AG04449 (cell line): ENCODE measurements at regions not wholly inside any gene's neighbourhood (a gene's known extent, or its start where the extent isn't known, plus 50 kb on each side); places are given as distances from the start of the nearest gene placed in this dataset.

Source experiments
- CTCF ChIA-PET: fragments of 350-600 bp; formaldehyde crosslinking; extraction: SDS; loops from one replicate; lab custom pipeline; 2021; ENCODE audit warnings: antibody characterized with exemption; lab: Yijun Ruan, JAX
- POLR2A ChIA-PET: fragments of 400-600, 350-600 bp; formaldehyde crosslinking; extraction: SDS; loops from one replicate; lab custom pipeline; 2020; ENCODE audit warnings: antibody characterized with exemption, inconsistent platforms; lab: Yijun Ruan, JAX
- DNase-seq: peaks from one replicate; pipeline ENCODE4 v3.0.0-alpha.2; 2010; ENCODE audit warnings: low read depth, low spot score
- H3K4me3 ChIP-seq: 2 replicates; pipeline ENCODE4 v1.5.1; 2011; ENCODE audit warnings: low read depth, mild to moderate bottlenecking, control low read depth, low read length
- TF ChIP-seq, protein P1 (sequence below): IDR thresholded peaks from one replicate; pipeline ENCODE4 v1.5.1; 2011; ENCODE audit warnings: mild to moderate bottlenecking, moderate library complexity, low read length, control low read depth, inconsistent platforms; ENCODE audit not compliant: insufficient read depth; ENCODE audit errors: missing control alignments

DNA sequence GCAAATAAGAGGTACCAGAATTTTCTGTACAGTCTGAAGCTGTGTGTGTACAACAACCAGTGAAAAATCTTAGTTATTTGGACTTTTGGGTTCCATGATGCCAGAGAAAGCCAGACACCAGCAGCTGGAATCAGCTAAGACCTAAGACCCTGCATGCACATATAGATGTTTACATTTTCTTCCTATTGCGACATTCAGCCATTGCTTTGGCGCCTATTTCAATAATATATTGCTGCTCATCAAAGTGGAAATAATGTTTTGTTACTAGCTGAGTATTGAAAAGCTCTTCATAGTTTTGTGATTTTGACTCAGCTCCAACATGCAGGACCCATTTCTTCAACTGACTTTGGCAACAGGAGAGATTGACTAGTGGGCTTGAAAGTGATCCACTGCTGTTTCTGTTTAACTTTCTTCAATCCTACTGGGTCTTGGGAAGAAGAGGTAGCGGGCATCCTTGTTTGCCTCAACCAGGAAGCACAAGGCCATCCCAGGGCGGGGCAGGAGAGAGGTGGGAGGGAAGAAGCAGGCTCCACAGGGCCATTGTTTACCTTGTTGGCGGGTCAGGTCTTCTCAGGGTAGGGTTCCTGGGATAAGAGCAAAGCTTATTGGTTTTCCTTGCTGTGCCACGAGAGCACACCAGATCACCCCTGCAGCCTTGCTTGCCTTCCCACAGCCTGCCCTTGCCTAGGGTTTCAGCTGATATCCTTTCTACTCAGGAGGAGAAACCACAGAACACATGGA is 101.3 kb upstream of the ESR1 start:
- no peak for DNase-seq
- ChIA-PET CTCF (no interaction called here), POLR2A (no interaction called here)
- TF ChIP-seq, protein P1, sequence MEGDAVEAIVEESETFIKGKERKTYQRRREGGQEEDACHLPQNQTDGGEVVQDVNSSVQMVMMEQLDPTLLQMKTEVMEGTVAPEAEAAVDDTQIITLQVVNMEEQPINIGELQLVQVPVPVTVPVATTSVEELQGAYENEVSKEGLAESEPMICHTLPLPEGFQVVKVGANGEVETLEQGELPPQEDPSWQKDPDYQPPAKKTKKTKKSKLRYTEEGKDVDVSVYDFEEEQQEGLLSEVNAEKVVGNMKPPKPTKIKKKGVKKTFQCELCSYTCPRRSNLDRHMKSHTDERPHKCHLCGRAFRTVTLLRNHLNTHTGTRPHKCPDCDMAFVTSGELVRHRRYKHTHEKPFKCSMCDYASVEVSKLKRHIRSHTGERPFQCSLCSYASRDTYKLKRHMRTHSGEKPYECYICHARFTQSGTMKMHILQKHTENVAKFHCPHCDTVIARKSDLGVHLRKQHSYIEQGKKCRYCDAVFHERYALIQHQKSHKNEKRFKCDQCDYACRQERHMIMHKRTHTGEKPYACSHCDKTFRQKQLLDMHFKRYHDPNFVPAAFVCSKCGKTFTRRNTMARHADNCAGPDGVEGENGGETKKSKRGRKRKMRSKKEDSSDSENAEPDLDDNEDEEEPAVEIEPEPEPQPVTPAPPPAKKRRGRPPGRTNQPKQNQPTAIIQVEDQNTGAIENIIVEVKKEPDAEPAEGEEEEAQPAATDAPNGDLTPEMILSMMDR: no peak
- H3K4me3 ChIP-seq: no peak overlapping the region

DNA sequence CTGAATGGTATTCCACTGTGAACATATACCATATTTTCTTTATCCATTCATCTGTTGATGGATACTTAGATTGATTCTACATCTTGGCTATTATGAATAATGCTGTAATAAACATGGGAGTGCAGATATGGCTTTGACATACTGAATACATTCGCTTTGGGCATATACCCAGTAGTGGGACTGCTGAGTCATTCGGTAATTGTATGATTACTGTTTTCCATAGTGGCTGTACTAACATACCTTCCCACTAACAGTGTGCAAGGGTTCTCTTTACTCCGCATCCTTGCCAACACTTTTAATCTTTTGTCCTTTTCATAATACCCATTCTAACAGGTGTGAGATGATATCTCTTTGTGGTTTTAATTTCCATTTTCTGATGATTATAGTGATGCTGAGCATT is 98.2 kb upstream of the ESR1 start:
- TF ChIP-seq, protein P1: no peak
- POLR2A ChIA-PET: no interaction called here
- H3K4me3 ChIP-seq: no peak overlapping the region
- CTCF ChIA-PET: no interaction called here
- no peak for DNase-seq

DNA sequence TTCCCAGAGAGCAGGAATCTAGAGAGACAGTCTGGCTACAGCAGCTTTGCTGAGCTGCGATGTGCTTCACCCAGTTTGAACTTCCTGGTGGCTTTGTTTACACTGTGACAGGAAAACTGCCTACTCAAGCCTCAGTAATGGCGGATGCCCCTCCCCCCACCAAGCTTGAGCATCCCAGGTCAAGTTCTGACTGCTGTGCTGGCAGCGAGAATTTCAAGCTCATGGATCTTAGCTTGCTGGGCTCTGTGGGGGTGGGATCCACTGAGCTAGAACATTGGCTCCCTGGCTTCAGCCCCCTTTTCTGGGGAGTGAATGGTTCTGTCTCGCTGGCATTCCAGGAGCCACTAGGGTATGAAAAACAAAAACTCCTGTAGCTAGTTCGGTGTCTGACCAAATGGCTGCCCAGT is 91.0 kb upstream of the ESR1 start:
- ChIA-PET CTCF (no interaction called here), POLR2A (no interaction called here)
- TF ChIP-seq, protein P1: no peak
- DNase-seq: no peak
- H3K4me3 ChIP-seq: no peak overlapping the region

DNA sequence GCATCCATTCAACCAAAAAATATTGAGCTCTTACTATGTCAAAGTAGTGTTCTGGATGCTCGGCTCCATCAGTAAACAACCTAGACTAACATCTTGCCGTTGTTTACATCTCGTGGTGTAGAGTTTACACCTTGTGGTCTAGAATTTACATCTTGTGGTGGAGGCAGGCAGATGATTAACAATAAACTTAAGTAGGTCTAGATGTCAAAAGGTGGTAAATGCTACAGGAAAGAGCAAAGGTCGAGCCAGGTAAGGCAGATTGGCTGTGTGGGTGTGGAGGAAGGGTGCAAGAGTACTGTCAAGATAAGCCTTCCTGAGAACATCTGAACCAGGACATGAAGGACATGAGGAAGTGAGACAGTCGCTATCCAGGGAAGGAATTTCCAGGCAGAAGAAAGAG is 88.4 kb upstream of the ESR1 start:
- CTCF ChIA-PET: no interaction called here
- TF ChIP-seq, protein P1: no peak
- no peak overlapping the region for H3K4me3 ChIP-seq
- DNase-seq: no peak
- POLR2A ChIA-PET: no interaction called here

DNA sequence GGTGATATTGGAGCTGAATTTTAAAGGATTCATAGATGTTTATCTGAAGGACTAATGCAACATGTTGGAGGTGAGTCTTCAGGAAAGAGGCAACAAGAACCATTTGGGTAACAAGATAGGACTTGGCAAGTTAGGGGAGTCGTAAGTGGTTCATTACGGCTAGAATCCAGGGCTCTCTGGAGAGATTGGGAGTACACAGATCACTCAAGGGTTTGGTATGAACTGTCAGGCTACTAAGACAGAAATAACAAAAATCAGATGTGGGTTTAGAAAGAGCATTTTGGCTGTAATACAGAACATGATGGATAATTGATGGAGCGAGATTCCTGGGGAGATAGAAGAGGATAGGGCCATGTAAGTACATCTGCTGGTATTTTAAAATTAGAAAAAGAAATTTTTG is 86.3 kb upstream of the ESR1 start:
- ChIA-PET CTCF (no interaction called here), POLR2A (no interaction called here)
- TF ChIP-seq, protein P1: no peak
- no peak overlapping the region for H3K4me3 ChIP-seq
- no peak for DNase-seq

DNA sequence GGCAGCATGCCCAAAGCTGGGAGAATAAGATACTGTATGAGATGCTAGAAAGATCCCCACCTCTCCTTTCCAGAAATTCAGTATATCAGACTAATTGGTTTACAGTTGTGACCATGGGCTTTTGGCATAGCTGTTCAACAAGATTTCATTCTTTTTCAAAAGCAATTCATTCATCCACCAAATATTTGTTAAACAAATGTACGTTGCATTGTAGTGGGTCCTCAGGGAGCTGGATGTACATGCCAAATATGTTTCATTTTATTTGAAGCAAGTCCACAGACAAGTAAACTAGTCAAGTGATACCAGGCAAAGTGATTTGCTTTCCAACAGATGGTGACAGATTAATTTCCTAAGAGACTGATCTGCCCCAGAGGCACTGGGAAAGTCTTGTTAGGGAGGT is 85.8 kb upstream of the ESR1 start:
- DNase-seq: no peak
- ChIA-PET POLR2A (no interaction called here), CTCF (no interaction called here)
- TF ChIP-seq, protein P1: no peak
- no peak overlapping the region for H3K4me3 ChIP-seq
